HEK293 (cell line): ENCODE measurements at regions not wholly inside any gene's neighbourhood (a gene's known extent, or its start where the extent isn't known, plus 50 kb on each side); places are given as distances from the start of the nearest gene placed in this dataset.

ENCODE experiments used
- SCRT1 ChIP-seq: fragments of 450-650 bp; formaldehyde crosslinking; IDR thresholded peaks from 2 replicates; pipeline ENCODE4 v1.5.1; 2016; ENCODE audit warnings: missing biosample characterization, missing genetic modification characterization, borderline replicate concordance
- ZNF350 ChIP-seq: fragments of 450-650 bp; formaldehyde crosslinking; IDR thresholded peaks from 2 replicates; pipeline ENCODE4 v1.5.0; 2017; ENCODE audit warnings: missing biosample characterization, mild to moderate bottlenecking, missing genetic modification characterization
- ZNF416 ChIP-seq: fragments of 450-650 bp; formaldehyde crosslinking; IDR thresholded peaks from 2 replicates; pipeline ENCODE4 v1.5.1; 2016; ENCODE audit warnings: missing biosample characterization, missing genetic modification characterization
- ZNF423 ChIP-seq: fragments of 450-650 bp; formaldehyde crosslinking; IDR thresholded peaks from 2 replicates; pipeline ENCODE4 v1.5.1; 2016; ENCODE audit warnings: missing biosample characterization, missing genetic modification characterization
- ZNF426 ChIP-seq: fragments of 450-650 bp; formaldehyde crosslinking; IDR thresholded peaks from 2 replicates; pipeline ENCODE4 v1.5.1; 2017; ENCODE audit warnings: missing biosample characterization, missing genetic modification characterization, mild to moderate bottlenecking, inconsistent platforms, moderate library complexity
- TF ChIP-seq, protein P1 (sequence below): fragments of 450-650 bp; formaldehyde crosslinking; IDR thresholded peaks from 2 replicates; pipeline ENCODE4 v1.5.1; 2016; ENCODE audit warnings: missing biosample characterization, missing genetic modification characterization
- TF ChIP-seq, protein P2 (sequence below): IDR thresholded peaks from 2 replicates; pipeline ENCODE4 v1.6.1; 2011; ENCODE audit warnings: mild to moderate bottlenecking, low read depth, low read length, borderline replicate concordance

DNA sequence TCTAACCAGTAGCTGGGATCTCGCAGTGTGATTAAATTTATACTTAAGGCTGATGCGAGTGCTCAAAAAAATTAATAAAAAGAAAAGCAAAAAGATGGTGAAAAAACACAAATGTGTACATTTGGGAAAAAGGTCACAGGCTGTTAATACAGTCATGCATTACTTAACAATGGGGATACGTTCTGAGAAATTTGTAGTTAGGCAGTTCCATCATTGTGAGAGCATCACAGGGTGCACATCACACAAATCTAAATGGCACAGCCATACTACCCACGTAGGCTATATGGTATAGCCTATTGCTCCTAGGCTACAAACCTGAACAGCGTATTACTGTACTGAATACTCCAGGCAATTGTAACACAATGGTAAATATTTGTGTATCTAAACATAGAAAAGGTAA lies 142.4 kb upstream of the MYOCD start:
- TF ChIP-seq ZNF426 (tag by site-specific recombination) (no peak), ZNF423 (no peak), SCRT1 (tag by site-specific recombination) (no peak), ZNF416 (no peak), ZNF350 (tag by site-specific recombination) (no peak)
- TF ChIP-seq, protein P1, sequence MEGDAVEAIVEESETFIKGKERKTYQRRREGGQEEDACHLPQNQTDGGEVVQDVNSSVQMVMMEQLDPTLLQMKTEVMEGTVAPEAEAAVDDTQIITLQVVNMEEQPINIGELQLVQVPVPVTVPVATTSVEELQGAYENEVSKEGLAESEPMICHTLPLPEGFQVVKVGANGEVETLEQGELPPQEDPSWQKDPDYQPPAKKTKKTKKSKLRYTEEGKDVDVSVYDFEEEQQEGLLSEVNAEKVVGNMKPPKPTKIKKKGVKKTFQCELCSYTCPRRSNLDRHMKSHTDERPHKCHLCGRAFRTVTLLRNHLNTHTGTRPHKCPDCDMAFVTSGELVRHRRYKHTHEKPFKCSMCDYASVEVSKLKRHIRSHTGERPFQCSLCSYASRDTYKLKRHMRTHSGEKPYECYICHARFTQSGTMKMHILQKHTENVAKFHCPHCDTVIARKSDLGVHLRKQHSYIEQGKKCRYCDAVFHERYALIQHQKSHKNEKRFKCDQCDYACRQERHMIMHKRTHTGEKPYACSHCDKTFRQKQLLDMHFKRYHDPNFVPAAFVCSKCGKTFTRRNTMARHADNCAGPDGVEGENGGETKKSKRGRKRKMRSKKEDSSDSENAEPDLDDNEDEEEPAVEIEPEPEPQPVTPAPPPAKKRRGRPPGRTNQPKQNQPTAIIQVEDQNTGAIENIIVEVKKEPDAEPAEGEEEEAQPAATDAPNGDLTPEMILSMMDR (tag by site-specific recombination): no peak
- TF ChIP-seq, protein P2, sequence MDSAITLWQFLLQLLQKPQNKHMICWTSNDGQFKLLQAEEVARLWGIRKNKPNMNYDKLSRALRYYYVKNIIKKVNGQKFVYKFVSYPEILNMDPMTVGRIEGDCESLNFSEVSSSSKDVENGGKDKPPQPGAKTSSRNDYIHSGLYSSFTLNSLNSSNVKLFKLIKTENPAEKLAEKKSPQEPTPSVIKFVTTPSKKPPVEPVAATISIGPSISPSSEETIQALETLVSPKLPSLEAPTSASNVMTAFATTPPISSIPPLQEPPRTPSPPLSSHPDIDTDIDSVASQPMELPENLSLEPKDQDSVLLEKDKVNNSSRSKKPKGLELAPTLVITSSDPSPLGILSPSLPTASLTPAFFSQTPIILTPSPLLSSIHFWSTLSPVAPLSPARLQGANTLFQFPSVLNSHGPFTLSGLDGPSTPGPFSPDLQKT: no peak
